NB4 (cell line): ENCODE measurements at regions not wholly inside any gene's neighbourhood (a gene's known extent, or its start where the extent isn't known, plus 50 kb on each side); places are given as distances from the start of the nearest gene placed in this dataset.

Source experiments
- DNase-seq: peaks from one replicate; pipeline ENCODE4 v3.0.0; 2010; ENCODE audit warnings: low read depth
- H3K4me3 ChIP-seq: one replicate; pipeline ENCODE4 v1.5.1; 2011; ENCODE audit warnings: mild to moderate bottlenecking, low read depth, low read length, moderate library complexity
- MYC ChIP-seq: IDR thresholded peaks from 2 replicates; pipeline ENCODE4 v1.6.1; 2011; ENCODE audit warnings: low read depth, low read length
- POLR2A ChIP-seq: IDR thresholded peaks from 2 replicates; pipeline ENCODE4 v1.6.1; 2011; ENCODE audit warnings: mild to moderate bottlenecking; ENCODE audit not compliant: insufficient read length; ENCODE audit errors: extremely low read depth
- TF ChIP-seq, protein P1 (sequence below): IDR thresholded peaks from 2 replicates; pipeline ENCODE4 v1.6.1; 2011; ENCODE audit warnings: low read depth, low read length
- TF ChIP-seq, protein P2 (sequence below): IDR thresholded peaks from one replicate; pipeline ENCODE4 v1.5.1; 2012; ENCODE audit warnings: low read depth, low read length

DNA sequence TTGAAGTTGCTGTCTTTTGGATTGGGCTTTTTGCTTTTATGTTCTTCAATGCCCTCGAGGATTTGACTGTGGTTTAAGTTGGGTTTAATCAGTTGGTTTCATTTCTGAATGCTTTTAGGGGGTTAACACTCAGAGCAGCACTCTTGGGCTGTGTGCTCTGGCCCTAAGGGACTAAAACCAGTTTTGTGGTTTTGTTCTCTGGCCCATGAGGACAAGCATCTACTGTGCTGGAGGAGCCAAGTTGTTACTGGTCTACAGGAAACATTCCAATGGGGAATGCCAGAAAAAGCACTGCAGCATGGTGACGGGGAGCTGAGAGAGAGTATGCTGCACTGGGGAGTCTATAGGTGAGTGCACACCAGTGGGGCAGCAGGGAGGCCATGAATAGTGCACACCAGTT, 596.9 kb downstream of the ZBBX start:
- no peak overlapping the region for H3K4me3 ChIP-seq
- DNase-seq = no peak
- TF ChIP-seq POLR2A (no peak), MYC (no peak)
- TF ChIP-seq, protein P1, sequence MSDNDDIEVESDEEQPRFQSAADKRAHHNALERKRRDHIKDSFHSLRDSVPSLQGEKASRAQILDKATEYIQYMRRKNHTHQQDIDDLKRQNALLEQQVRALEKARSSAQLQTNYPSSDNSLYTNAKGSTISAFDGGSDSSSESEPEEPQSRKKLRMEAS = no peak
- TF ChIP-seq, protein P2, sequence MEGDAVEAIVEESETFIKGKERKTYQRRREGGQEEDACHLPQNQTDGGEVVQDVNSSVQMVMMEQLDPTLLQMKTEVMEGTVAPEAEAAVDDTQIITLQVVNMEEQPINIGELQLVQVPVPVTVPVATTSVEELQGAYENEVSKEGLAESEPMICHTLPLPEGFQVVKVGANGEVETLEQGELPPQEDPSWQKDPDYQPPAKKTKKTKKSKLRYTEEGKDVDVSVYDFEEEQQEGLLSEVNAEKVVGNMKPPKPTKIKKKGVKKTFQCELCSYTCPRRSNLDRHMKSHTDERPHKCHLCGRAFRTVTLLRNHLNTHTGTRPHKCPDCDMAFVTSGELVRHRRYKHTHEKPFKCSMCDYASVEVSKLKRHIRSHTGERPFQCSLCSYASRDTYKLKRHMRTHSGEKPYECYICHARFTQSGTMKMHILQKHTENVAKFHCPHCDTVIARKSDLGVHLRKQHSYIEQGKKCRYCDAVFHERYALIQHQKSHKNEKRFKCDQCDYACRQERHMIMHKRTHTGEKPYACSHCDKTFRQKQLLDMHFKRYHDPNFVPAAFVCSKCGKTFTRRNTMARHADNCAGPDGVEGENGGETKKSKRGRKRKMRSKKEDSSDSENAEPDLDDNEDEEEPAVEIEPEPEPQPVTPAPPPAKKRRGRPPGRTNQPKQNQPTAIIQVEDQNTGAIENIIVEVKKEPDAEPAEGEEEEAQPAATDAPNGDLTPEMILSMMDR = no peak

DNA sequence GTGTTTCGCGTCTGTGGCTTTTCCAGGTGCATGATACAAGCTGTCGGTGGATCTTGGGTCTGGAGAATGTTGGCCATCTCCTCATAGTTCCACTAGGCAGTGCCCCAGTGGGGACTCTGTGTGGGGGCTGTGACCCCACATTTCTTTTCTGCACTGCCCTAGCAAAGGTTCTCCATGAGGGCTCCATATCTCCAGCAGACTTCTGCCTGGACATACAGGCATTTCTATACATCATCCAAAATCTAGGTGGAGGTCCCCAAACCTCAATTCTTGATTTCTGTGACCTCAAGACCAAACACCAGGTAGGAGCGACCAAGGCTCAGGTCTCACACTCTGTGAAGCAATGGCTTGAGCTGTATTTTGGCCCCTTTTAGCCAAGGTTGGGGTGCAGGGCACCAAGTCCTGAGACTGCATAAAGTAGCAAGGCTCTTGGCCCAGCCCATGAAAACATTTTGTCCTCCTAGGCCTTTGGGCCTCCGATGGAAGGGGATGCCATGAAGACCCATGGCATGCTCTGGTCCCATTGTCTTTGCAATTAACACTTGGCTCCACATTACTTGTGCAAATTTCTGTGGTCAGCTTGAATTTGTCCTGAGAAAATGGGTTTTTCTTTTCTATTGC, 615.3 kb downstream of the ZBBX start:
- no peak overlapping the region for H3K4me3 ChIP-seq
- DNase-seq = no peak
- TF ChIP-seq, protein P2 = no peak
- TF ChIP-seq, protein P1 = no peak
- no peak for TF ChIP-seq POLR2A
- no peak for TF ChIP-seq MYC

DNA sequence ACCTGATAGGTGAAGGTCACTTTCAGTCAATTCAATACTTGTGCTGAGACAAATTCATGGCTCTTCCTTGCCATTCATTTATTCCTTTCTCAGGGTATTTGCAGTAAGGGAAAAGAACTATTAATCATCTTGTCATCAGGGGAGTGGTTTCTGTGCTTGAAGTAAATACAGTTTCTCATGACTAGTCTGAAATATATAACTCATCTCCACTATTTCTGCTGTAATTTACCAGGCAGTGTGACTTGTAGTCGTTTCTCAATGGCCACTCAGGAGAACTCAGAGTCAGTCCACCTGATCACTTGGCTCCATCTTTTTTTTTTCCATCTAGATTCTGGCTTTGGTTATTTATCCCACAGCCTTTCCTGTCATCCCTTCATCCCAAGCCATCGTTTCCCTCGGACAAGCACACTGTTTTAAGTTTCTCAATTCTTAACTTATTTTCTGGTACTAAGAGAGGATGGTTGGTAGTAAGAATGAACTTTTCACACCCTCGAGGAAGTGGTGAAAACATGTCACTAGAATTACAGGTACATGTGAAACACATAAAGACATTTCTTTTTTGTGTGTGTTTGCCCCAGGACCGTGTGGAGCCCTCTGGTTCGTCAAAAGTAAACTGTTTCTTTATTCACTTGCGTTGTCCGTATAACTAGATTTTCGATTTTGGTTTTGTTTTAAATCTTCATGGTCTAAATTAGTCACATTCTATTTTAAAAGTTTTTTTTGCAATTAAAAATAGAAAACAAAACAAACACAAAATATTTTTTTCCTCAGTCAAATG, 620.2 kb downstream of the ZBBX start:
- H3K4me3 ChIP-seq = no peak overlapping the region
- DNase-seq = no peak

DNA sequence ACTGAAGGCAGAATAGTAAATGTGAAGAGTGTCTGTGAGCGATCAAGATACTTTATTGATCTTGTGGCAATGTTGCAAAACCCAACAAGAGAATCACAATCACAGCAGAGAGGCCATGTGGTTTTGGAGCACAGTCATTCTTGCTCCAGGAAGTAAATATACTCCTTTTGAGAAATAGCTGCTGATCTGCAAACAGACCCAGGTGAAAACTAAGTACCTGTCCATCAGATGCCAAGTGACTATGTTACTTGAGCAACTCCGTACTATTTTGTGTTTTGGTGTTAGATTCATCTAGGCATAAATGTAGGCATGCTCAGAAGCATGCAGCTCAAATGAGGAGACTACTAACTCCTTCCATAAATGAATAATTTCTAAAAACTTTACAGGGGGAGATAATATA, 627.9 kb downstream of the ZBBX start:
- no peak overlapping the region for H3K4me3 ChIP-seq
- TF ChIP-seq, protein P2 = no peak
- TF ChIP-seq MYC (no peak), POLR2A (no peak)
- TF ChIP-seq, protein P1 = no peak
- DNase-seq = no peak

More for the DNA sequence above, 620.2 kb downstream of the ZBBX start:
- no peak for TF ChIP-seq MYC
- TF ChIP-seq, protein P2 = no peak

DNA sequence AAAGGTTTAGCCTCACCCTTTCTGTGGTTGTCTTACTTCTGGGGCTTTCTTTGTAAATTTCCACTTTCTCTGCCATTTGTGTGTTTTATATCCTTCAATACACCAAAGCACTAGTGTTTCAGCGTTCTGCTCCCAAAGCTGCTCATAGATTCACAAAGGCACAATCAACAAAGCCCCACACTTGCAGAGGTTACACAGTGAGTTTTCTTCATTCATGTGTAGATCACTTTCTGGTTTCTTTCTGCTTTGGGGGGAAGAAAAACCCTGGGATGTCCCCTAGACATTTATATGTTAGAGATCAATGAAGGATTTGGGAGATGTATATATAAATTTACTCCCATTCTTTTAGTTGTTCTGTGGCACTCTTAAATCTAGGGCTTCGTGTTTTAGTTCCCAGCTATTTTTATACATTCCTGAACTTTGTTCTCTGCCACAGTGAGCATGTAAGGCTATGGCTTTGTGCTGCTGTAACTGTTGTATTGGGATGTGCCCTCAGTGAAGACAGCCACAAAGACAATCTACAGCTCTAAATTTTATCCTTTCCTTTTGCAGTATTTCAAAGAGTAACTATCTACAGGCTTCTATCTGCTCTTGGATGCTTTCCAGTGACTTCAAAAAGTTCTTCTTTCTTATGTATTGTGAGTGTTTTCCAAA, 636.5 kb downstream of the ZBBX start:
- no peak for DNase-seq
- TF ChIP-seq, protein P1 = no peak
- TF ChIP-seq, protein P2 = no peak
- TF ChIP-seq POLR2A (no peak), MYC (no peak)
- no peak overlapping the region for H3K4me3 ChIP-seq
